IMR-90 (cell line): ENCODE measurements at regions not wholly inside any gene's neighbourhood (a gene's known extent, or its start where the extent isn't known, plus 50 kb on each side); places are given as distances from the start of the nearest gene placed in this dataset.
A peak's percentile ranks its signal among the peaks of the same experiment; 100 is the strongest.

Source experiments
- ATAC-seq: fragments of 200-7000 bp; cut with Tn5 transposase; 2 replicates; pipeline ENCODE4 v1.9.1; 2020; ENCODE audit warnings: low read depth, mild to moderate bottlenecking, moderate library complexity
- BruUV-seq: library from RNA; stranded (reverse); fragments of 400-500 nt; replicated peaks from 2 replicates; lab custom pipeline; 2021; lab: Mats Ljungman, UMichigan
- CTCF ChIA-PET: fragments of 300-600 bp; formaldehyde crosslinking; extraction: SDS; loops from one replicate; lab custom pipeline; 2021; ENCODE audit warnings: antibody characterized with exemption; lab: Yijun Ruan, JAX
- POLR2A ChIA-PET: fragments of 300-600 bp; sonication (Branson Sonifier 250); formaldehyde crosslinking; loops from one replicate; lab custom pipeline; 2022; ENCODE audit warnings: antibody characterized with exemption; ENCODE audit not compliant: unreplicated experiment; lab: Charles Lee
- DNase-seq: peaks from one replicate; pipeline ENCODE4 v3.0.0; 2013
- H2AFZ ChIP-seq: replicated peaks from 2 replicates; pipeline ENCODE3; 2013; ENCODE audit warnings: low read length, mild to moderate bottlenecking; ENCODE audit not compliant: poor library complexity
- H2AK5ac ChIP-seq: 2 replicates; pipeline ENCODE4 v1.6.1; 2013; ENCODE audit warnings: low read depth, low read length, inconsistent platforms
- H2AK9ac ChIP-seq: replicated peaks from 2 replicates; pipeline ENCODE3; 2013; ENCODE audit warnings: mild to moderate bottlenecking, low read depth, low read length, moderate library complexity; ENCODE audit not compliant: poor library complexity
- H2BK120ac ChIP-seq: 2 replicates; pipeline ENCODE4 v1.6.1; 2013; ENCODE audit warnings: low read depth, low read length, inconsistent platforms
- H2BK15ac ChIP-seq: 3 replicates; pipeline ENCODE4 v1.6.1; 2013; ENCODE audit warnings: low read depth, low read length, inconsistent platforms
- H2BK20ac ChIP-seq: 2 replicates; pipeline ENCODE4 v1.6.1; 2013; ENCODE audit warnings: low read depth, mild to moderate bottlenecking, inconsistent platforms, low read length, moderate library complexity
- H2BK5ac ChIP-seq: 2 replicates; pipeline ENCODE4 v1.6.1; 2013; ENCODE audit warnings: mild to moderate bottlenecking, low read depth, low read length, inconsistent platforms; ENCODE audit not compliant: poor library complexity, severe bottlenecking
- H3K14ac ChIP-seq: replicated peaks from 2 replicates; pipeline ENCODE4 v1.6.1; 2013; ENCODE audit warnings: low read depth, low read length, inconsistent platforms
- H3K18ac ChIP-seq: 2 replicates; pipeline ENCODE4 v1.6.1; 2013; ENCODE audit warnings: low read depth, low read length, control low read depth
- H3K23ac ChIP-seq: 2 replicates; pipeline ENCODE4 v1.6.1; 2013; ENCODE audit warnings: low read depth, low read length, inconsistent platforms
- H3K27ac ChIP-seq: 2 replicates; pipeline ENCODE4 v1.5.1; 2013; ENCODE audit warnings: mild to moderate bottlenecking, control low read depth, low read length; ENCODE audit not compliant: insufficient read depth
- H3K27me3 ChIP-seq: 2 replicates; pipeline ENCODE4 v1.6.1; 2013; ENCODE audit warnings: low read length; ENCODE audit not compliant: control insufficient read depth, insufficient read depth
- H3K36me3 ChIP-seq: 2 replicates; pipeline ENCODE4 v1.6.1; 2013; ENCODE audit warnings: low read length, mixed read lengths; ENCODE audit not compliant: control insufficient read depth, insufficient read depth
- H3K4ac ChIP-seq: 2 replicates; pipeline ENCODE4 v1.6.1; 2013; ENCODE audit warnings: low read depth, low read length, inconsistent platforms
- H3K4me1 ChIP-seq: 2 replicates; pipeline ENCODE4 v1.6.1; 2013; ENCODE audit warnings: low read length, mixed read lengths; ENCODE audit not compliant: control insufficient read depth, insufficient read depth
- H3K4me2 ChIP-seq: 2 replicates; pipeline ENCODE4 v1.6.1; 2013; ENCODE audit warnings: low read depth, mild to moderate bottlenecking, control low read depth, low read length, moderate library complexity
- H3K4me3 ChIP-seq: 2 replicates; pipeline ENCODE4 v1.5.1; 2013; ENCODE audit warnings: low read depth, mild to moderate bottlenecking, control low read depth, low read length, moderate library complexity; ENCODE audit not compliant: insufficient read depth
- H3K56ac ChIP-seq: 2 replicates; pipeline ENCODE4 v1.6.1; 2013; ENCODE audit warnings: low read length, inconsistent platforms; ENCODE audit not compliant: insufficient read depth; ENCODE audit errors: extremely low read depth
- H3K79me1 ChIP-seq, 2 experiments: 2 replicates each; pipeline ENCODE4 v1.6.1; 2013; ENCODE audit warnings: low read length in 2 of 2, inconsistent platforms in 1 of 2, low read depth in 1 of 2
- H3K9ac ChIP-seq: 2 replicates; pipeline ENCODE4 v1.6.1; 2013; ENCODE audit warnings: low read depth, low read length, control low read depth
- H3K9me1 ChIP-seq: 2 replicates; pipeline ENCODE4 v1.6.1; 2013; ENCODE audit warnings: low read length, inconsistent platforms; ENCODE audit not compliant: insufficient read depth
- H3K9me3 ChIP-seq: 2 replicates; pipeline ENCODE4 v1.6.1; 2013; ENCODE audit warnings: low read length; ENCODE audit not compliant: control insufficient read depth, insufficient read depth
- H4K20me1 ChIP-seq: 2 replicates; pipeline ENCODE4 v1.6.1; 2013; ENCODE audit warnings: low read length, inconsistent platforms; ENCODE audit not compliant: insufficient read depth
- H4K5ac ChIP-seq: 2 replicates; pipeline ENCODE4 v1.6.1; 2013; ENCODE audit warnings: mild to moderate bottlenecking, low read depth, low read length, control low read depth
- H4K8ac ChIP-seq, 2 experiments: 2 replicates each; pipeline ENCODE4 v1.6.1; 2013; ENCODE audit warnings: low read depth in 2 of 2, low read length in 2 of 2, control low read depth in 1 of 2, inconsistent platforms in 1 of 2
- H4K91ac ChIP-seq: 2 replicates; pipeline ENCODE4 v1.6.1; 2013; ENCODE audit warnings: low read depth, low read length, inconsistent platforms; ENCODE audit not compliant: insufficient read depth
- MAFK ChIP-seq: IDR thresholded peaks from 2 replicates; pipeline ENCODE4 v1.6.1; 2012; ENCODE audit warnings: low read depth, low read length, improper control_type of control experiment
- MAZ ChIP-seq: IDR thresholded peaks from 2 replicates; pipeline ENCODE4 v1.6.1; 2012; ENCODE audit warnings: low read depth, mild to moderate bottlenecking, low read length, improper control_type of control experiment, moderate library complexity, borderline replicate concordance
- MXI1 ChIP-seq: IDR thresholded peaks from 2 replicates; pipeline ENCODE4 v1.6.1; 2012; ENCODE audit warnings: low read depth, mild to moderate bottlenecking, low read length, moderate library complexity, borderline replicate concordance
- NFE2L2 ChIP-seq: fragments of 150-350 bp; IDR thresholded peaks from 2 replicates; pipeline ENCODE4 v1.6.1; 2016; ENCODE audit warnings: low read depth, mild to moderate bottlenecking, low read length
- RFX5 ChIP-seq: IDR thresholded peaks from 2 replicates; pipeline ENCODE4 v1.8.0; 2012; ENCODE audit warnings: low read depth, mild to moderate bottlenecking, low read length, moderate library complexity
- SMC3 ChIP-seq: fragments of 150-350 bp; IDR thresholded peaks from 2 replicates; pipeline ENCODE4 v1.6.1; 2016; ENCODE audit warnings: low read depth, mild to moderate bottlenecking, antibody characterized with exemption, low read length, moderate library complexity
- WGBS, 2 experiments: methylation state at CpG; one replicate each; pipeline versions ENCODE4 v1.1.5 to v1.1.7; 2013; ENCODE audit warnings: missing lambda C conversion rate in 2 of 2; ENCODE audit not compliant: insufficient read length in 1 of 2; ENCODE audit errors: extremely low coverage in 2 of 2; 5-methylcytosine and 5-hydroxymethylcytosine counted together
- dilution Hi-C: fragments of 300-500 bp; cut with HindIII; formaldehyde crosslinking; loops from one replicate; pipeline ENCODE4 v1.14.3; 2018; ENCODE audit warnings: low sequenced_read_pairs; ENCODE audit not compliant: unreplicated experiment
- in situ Hi-C: fragments of 300-500 bp; cut with MboI; formaldehyde crosslinking; loops from 3 replicates; pipeline ENCODE4 v1.14.3; 2019; ENCODE audit warnings: low sequenced_read_pairs, inconsistent platforms, mixed read lengths
- intact Hi-C: fragments of 100-400 bp; cut with micrococcal nuclease; formaldehyde crosslinking; loops from 2 replicates; pipeline ENCODE4 v1.10.0; 2022
- TF ChIP-seq, protein P1 (sequence below): fragments of 150-350 bp; IDR thresholded peaks from 2 replicates; pipeline ENCODE4 v1.6.1; 2016; ENCODE audit warnings: low read depth, mild to moderate bottlenecking, low read length, moderate library complexity, borderline replicate concordance
- TF ChIP-seq, protein P2 (sequence below): conservative IDR thresholded peaks from 2 replicates; pipeline ENCODE4 v1.5.1; 2012; ENCODE audit warnings: mild to moderate bottlenecking, low read depth, low read length, improper control_type of control experiment

DNA sequence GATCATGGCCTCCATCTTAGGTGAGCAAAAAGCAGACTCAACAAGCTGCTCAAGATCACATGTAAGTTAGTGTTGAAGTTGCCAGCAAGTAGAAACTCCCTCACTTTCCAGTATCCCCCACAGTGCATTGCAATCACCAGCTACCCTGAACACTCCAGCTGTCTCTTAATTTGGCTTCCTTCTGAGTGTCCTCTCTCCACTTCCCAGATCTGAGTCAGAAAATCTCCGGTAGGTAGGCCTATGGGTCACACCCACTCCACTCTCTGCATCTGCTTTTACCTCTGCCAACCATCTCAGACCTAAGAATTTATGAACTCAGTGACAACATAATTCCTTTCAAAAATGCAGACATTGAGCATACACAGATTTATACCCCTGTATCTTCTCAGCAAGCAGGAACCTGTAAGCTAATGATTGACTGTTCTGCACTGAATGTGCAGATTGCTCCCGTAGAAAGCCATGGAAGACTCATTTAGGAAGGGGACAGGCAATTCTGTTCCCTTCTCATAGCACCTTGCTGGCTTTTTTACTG, 656.9 kb downstream of the EPHA4 start:
- H4K5ac ChIP-seq = no peak overlapping the region
- TF ChIP-seq RFX5 (no peak), SMC3 (no peak), NFE2L2 (no peak), MAFK (no peak), MXI1 (no peak), MAZ (no peak)
- TF ChIP-seq, protein P1, sequence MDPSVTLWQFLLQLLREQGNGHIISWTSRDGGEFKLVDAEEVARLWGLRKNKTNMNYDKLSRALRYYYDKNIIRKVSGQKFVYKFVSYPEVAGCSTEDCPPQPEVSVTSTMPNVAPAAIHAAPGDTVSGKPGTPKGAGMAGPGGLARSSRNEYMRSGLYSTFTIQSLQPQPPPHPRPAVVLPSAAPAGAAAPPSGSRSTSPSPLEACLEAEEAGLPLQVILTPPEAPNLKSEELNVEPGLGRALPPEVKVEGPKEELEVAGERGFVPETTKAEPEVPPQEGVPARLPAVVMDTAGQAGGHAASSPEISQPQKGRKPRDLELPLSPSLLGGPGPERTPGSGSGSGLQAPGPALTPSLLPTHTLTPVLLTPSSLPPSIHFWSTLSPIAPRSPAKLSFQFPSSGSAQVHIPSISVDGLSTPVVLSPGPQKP = no peak
- TF ChIP-seq, protein P2, sequence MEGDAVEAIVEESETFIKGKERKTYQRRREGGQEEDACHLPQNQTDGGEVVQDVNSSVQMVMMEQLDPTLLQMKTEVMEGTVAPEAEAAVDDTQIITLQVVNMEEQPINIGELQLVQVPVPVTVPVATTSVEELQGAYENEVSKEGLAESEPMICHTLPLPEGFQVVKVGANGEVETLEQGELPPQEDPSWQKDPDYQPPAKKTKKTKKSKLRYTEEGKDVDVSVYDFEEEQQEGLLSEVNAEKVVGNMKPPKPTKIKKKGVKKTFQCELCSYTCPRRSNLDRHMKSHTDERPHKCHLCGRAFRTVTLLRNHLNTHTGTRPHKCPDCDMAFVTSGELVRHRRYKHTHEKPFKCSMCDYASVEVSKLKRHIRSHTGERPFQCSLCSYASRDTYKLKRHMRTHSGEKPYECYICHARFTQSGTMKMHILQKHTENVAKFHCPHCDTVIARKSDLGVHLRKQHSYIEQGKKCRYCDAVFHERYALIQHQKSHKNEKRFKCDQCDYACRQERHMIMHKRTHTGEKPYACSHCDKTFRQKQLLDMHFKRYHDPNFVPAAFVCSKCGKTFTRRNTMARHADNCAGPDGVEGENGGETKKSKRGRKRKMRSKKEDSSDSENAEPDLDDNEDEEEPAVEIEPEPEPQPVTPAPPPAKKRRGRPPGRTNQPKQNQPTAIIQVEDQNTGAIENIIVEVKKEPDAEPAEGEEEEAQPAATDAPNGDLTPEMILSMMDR = no peak
- H3K9ac ChIP-seq = no peak overlapping the region
- H3K4me3 ChIP-seq = no peak overlapping the region
- H3K18ac ChIP-seq = no peak overlapping the region
- no peak overlapping the region for H3K27ac ChIP-seq
- 82% methylated on average over 1 of the region's 2 CpGs; no CpG with 5 or more reads in 1 of the 2 experiments for WGBS, 2 experiments
- H3K56ac ChIP-seq = no peak overlapping the region
- no peak overlapping the region for H4K91ac ChIP-seq
- CTCF ChIA-PET = interaction anchor here (0.7 kb wide), 1 partner anchor 7 kb away, joined by 3 read pairs; no protein-coding TSS in a partner anchor
- in situ Hi-C loops = no loop called here
- no peak overlapping the region for H2BK15ac ChIP-seq
- no peaks in the 10 kb centered on the region for H3K9me1 ChIP-seq
- H3K4me2 ChIP-seq = no peak overlapping the region
- no peaks in the 10 kb centered on the region for H3K79me1 ChIP-seq
- no peaks in the 10 kb centered on the region for H3K4me1 ChIP-seq
- H3K4ac ChIP-seq = no peak overlapping the region
- no peak for DNase-seq
- no peaks in the 10 kb centered on the region for H3K36me3 ChIP-seq
- no peak overlapping the region for H3K23ac ChIP-seq
- 0 out of 2 replicates have a peak, but pooled peaks cover 2% of the 10 kb centered on the region for H3K27me3 ChIP-seq
- H2AFZ ChIP-seq = peak overlapping the region; percentile 28
- H4K20me1 ChIP-seq = no peaks in the 10 kb centered on the region
- H4K8ac ChIP-seq = no peak overlapping the region
- intact Hi-C loops = no loop called here
- H2BK120ac ChIP-seq = no peak overlapping the region
- H2AK5ac ChIP-seq = no peak overlapping the region
- dilution Hi-C loops = no loop called here
- no TSS peak for BruUV-seq
- H3K14ac ChIP-seq = no peak overlapping the region
- POLR2A ChIA-PET = no interaction called here
- ATAC-seq = no peak
- no peak overlapping the region for H2AK9ac ChIP-seq
- no peak overlapping the region for H2BK20ac ChIP-seq
- no peak overlapping the region for H2BK5ac ChIP-seq
- H3K9me3 ChIP-seq = no peaks in the 10 kb centered on the region
